GM18505 (cell line): ENCODE measurements at regions not wholly inside any gene's neighbourhood (a gene's known extent, or its start where the extent isn't known, plus 50 kb on each side); places are given as distances from the start of the nearest gene placed in this dataset.
"Not testable (repeated sequence)": the region's sequence is repeated elsewhere in the genome, so short reads cannot be mapped to it uniquely, and the experiment has no call there.

Experiments used
- ATAC-seq: cut with Tn5 transposase; IDR thresholded peaks from one replicate; pipeline ENCODE4 v1.9.1; 2021; ENCODE audit not compliant: unreplicated experiment
- POLR2A ChIP-seq: IDR thresholded peaks from 4 replicates; pipeline ENCODE4 v1.6.1; 2011; ENCODE audit warnings: borderline replicate concordance; ENCODE audit not compliant: insufficient read depth, insufficient read length; ENCODE audit errors: extremely low read depth

DNA sequence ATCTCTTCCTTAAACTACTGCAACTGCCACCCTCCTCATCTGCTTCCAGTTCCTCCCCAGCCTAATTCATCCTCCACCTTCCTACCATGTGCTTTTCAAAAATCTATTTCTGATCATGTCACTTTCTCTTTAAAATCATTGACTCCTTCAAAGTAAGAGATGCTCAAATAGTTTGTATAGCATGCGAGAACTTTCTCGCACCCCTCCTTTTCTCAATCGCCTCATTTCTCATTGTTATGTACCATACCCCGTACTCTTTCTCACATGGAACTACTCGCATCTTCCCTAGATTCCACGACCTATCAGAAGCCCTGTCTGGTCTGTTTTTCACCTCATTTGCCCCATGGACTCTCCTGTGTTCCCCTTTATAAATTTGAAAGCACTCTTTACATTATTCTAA lies 238.2 kb downstream of the NRIP1 start:
- no peak for ATAC-seq
- TF ChIP-seq POLR2A = no peak

DNA sequence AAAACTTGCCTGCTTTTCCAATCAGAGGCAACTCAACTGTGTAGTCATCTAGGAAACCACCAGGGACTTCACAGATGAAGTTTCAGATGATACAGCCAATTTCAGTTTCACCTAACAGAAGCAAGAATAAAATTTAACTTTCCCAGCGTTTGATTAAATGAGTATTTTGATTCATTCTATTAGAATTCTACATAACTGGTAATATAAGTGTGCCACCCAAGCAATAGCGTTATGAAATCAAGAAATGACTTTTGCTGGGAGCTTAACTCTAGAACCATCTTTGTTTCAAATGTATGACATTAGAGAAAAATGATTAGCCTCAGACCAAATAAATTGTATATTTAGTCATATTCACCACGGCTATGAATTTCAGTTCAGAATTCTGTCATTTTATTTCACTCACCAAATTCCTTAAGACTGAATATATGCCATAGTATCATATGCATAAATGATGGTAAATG lies 239.3 kb downstream of the NRIP1 start:
- ATAC-seq = peak; percentile 65
- no peak for TF ChIP-seq POLR2A

DNA sequence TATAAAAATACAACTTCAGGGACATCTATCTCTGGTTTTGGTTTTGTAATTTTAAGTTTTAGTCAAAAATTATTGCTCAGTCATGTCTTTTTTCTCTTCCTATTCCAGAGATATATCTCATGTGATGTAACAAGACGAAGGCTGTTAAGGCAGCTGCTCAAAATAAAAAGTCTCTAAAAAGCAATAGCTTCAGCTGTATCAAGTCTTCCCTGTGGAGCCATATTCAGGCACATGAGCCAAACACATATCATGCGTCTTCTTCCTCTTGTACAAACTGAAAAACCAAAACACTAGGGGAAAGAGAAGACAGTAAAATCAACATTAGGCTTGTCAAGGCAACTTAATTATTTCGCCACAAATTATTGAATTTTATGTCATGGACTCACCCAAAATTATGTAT lies 240.7 kb downstream of the NRIP1 start:
- no peak for TF ChIP-seq POLR2A
- no peak for ATAC-seq

DNA sequence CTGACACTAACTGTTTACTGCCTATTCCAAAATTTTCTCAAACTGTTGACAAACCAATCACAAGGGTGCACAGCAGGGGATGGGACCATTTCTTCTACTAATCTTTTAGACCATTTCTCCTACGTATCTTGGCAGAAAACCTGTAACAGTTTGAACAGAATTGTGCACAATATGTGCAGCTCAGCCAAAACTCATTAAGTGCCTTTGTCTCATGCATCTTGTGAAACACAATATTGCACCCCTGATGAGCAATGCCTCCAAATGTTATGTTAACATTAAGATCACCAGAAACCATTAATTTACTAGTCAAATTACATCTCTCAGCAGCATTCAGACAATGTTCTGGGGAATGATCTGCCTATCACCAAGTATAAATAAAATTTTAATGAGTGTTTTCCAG lies 247.5 kb downstream of the NRIP1 start:
- no peak for TF ChIP-seq POLR2A
- no peak for ATAC-seq

DNA sequence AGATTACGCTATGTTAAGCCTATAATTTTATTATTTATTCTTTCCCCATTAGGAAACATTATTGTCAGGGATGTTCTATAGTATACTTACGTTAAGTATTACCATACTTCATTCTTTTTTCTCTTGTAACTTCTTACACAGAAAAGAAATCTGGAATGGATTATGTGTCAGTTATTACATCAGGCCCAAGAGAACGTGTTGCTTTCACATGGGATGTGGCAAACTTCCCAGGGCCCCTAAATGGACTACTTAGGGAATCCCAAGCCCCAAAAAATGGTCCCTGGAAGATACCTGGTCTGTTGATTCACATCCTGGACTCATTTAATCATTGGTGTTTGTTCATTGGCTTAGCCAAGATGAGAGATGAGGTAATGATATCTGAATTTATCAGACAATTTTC lies 249.8 kb downstream of the NRIP1 start:
- TF ChIP-seq POLR2A = no peak
- no peak for ATAC-seq

DNA sequence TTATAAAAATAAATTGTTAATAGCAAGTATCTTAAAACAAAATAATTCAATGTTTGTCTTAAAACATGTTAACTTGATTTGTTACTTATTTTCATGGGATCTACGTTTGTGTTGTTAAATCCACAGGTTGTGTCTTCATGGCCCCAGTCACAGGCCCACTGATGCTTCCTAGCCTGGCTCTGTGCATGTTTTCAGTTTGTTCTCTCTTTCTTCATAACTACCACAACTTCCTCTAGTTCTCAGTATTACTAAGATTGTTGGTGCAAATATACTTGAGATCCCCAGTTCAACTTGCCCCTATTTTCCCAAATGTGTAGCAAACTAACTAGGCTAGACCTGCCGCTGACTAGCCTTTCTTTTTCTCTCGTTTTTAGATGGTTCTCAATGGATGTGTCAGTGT lies 250.5 kb downstream of the NRIP1 start:
- no peak for TF ChIP-seq POLR2A
- no peak for ATAC-seq

DNA sequence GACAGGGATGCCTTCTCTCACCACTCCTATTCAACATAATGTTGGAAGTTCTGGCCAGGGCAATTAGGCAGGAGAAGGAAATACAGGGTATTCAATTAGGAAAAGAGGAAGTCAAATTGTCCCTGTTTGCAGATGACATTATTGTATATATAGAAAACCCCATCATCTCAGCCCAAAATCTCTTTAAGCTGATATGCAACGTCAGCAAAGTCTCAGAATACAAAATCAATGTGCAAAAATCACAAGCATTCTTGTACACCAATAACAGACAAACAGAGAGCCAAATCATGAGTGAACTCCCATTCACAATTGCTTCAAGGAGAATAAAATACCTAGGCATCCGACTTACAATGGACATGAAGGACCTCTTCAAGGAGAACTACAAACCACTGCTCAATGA lies 258.1 kb upstream of the SAMSN1 start:
- ATAC-seq = not testable (repeated sequence)

DNA sequence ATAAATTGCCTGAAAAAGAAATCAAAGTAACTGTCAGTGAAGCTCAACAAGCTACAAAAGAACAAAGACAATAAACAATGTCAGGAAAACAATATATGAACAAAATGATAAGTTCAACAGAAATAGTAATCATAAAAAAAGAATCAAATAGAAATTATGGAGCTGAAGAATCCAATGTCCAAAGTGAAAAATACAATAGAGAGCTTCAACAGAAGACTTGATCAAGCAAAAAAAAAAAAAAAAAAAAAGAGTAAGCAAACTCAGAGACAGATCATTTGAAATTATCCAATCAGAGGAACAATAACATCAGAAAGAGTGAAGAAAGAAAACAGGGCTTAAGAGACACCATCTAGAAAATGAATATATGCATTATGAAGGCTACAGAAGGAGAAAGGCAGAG lies 251.4 kb upstream of the SAMSN1 start:
- no peak for ATAC-seq

DNA sequence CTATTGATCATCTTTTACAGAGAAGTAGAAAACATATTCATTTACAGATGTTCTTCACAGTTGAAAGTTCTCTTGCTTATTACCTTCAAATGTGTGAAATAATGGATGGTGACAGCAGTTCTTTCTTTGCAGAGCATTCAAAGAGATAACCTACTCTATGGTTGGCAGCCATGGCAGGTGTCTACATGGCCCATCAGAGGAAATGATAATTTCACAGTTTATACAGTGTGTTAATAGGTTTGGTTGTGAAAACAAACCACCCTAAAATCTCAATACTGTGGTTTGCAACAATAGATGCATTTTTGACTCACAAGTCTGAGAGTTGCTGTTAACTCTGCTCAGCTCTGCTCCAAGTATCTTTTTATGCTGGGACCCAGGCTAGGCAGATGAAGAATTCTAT lies 241.2 kb upstream of the SAMSN1 start:
- no peak for ATAC-seq
- TF ChIP-seq POLR2A = no peak

More for the DNA sequence above, 251.4 kb upstream of the SAMSN1 start:
- no peak for TF ChIP-seq POLR2A

DNA sequence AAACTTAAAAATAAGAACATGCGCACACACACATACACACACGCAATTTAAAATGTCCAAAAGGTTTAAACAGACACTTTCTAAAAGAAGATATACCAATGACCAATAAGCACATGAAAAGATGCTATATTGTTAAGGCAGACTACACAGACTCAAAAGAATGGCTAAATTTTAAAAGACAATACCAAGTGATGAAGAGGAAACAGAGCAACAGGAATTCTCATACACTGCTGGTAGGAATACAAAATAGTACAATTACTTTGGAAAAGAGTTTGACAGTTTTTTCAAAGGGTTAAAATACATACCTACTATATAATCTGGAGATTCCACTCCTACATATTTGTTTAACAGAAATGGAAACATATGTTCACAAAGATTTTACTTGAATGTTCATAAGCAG lies 239.6 kb upstream of the SAMSN1 start:
- ATAC-seq = no peak
- no peak for TF ChIP-seq POLR2A

DNA sequence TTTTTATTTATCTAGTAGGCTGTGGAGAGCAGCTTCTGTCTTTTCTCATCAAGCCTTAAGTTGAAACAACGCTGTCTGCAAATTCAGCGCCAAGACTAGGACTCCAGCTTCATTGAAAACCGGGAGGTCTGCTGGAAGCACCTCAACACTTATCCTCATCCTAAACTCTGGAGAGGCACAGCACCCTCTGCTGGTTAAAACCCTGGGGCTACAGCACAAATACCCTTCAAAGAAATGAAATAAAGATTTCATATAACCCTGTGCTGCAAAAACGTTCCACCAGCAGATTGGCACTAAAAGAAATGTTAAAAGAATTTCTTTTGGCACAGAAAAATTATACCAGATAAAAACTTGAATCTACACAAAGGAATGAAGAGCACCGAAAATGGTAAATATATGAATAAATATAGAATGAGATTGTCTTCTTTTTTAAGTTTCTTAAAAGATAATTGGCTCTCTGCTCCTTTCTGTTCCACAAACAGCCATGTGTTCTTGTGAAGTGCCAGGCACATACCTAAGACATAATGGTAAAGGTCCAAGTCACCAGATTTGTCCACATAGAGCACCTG lies 227.7 kb upstream of the SAMSN1 start:
- no peak for TF ChIP-seq POLR2A
- ATAC-seq = no peak

DNA sequence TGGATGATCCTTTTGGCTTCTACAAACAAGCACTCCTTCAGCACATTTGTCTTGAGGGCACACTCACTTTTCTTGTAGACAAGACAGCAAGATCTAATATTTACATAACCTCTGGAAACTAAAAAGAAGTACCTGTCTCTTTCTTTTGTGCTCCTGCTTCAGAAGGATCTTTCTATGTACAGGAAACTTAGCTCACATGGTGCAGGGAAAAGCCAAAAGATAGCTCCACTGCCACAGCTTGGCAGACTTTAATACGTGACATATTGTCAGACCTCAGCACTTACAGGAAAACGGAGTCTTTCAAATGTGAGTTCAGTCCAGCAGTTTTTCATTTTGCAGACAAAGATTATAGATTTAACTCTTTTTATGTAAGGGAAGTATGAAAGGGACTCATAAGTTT lies 225.5 kb upstream of the SAMSN1 start:
- ATAC-seq = no peak
- no peak for TF ChIP-seq POLR2A

DNA sequence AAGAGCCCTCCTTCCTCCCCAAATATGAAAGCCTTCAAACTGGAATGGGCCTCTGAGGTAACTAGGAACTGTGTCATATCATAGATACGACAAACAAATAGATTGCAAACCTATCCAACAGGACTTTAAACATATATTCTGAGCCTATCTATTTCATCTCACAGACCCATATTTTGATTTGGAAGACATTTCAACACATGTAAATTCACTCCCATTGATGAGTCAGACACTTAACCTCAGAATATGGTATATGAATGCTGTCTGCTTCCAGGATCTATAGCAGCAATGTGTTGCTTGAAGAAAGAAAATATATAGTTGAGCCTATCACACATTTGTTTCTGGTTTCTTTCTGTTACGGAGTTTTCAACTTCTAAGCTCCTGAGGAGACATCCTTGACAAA lies 221.9 kb upstream of the SAMSN1 start:
- TF ChIP-seq POLR2A = no peak
- ATAC-seq = no peak

DNA sequence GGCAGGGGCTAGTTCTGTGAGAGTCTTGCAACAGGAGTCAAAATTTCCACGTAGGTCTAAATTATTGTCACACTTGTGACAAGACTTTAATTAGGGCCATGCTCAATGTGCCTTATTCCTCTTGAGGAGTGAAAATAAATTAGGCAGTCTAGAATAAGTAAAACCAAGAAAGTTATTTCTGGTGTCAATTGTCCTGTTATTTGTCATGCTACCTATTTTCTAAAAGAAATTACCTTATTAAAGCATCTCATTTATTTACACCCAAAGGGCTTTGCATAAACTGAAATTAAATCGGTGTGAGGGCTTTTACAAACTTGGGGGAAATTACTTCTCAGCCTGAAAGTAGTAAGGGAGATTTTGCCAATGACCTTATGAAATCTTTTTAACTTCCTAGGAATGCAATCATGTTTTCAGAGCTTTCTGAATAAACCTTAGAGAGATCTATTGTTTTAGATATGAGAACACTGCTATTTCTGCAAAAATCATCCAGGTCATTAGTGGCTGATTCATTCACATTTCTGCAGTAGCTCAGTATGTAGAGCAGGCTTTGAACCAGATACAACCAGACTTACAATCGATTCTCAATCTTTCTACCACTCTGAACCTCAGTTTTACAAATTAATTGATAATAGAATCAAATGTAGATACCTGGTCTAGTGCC lies 221.2 kb upstream of the SAMSN1 start:
- TF ChIP-seq POLR2A = no peak
- ATAC-seq = no peak

DNA sequence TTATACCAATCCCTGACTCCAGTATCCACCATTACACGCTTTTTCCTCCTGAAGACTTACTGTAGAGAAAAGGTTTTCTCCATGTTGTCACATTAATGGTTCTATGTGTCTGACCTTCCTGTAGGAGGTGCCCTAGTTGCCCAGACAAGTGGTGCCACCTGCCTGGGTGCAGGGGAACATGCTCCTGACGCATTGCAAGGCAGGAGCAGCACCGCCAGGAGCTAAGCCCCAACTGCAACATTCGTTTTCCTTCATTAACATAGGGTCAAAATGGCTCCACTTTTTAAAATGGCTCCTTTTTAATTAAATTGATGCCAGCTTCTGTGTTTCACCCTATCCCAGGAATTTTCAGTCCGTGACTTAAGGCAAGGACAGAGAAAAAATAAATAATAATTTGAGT lies 220.1 kb upstream of the SAMSN1 start:
- no peak for ATAC-seq
- no peak for TF ChIP-seq POLR2A
